ENCODE measurements at regions not wholly inside any gene's neighbourhood (a gene's known extent, or its start where the extent isn't known, plus 50 kb on each side); places are given as distances from the start of the nearest gene placed in this dataset.

GRCh38 chr22:49155039-49155769 lies 672.5 kb downstream of the BRD1 start:
- no peak for DNase-seq

GRCh38 chr22:49154433-49154832 lies 673.2 kb downstream of the BRD1 start:
- DNase-seq = no peak

- no peak for DNase-seq
These were observed 673.8 kb downstream of the BRD1 start for GRCh38 chr22:49153921-49154320.

- no peak for DNase-seq
These were observed 674.5 kb downstream of the BRD1 start for GRCh38 chr22:49152939-49153770.

- no peak for DNase-seq
These were observed 675.3 kb downstream of the BRD1 start for GRCh38 chr22:49152127-49152938.

- DNase-seq = no peak
These were observed 676.2 kb downstream of the BRD1 start for GRCh38 chr22:49151256-49152126.

- DNase-seq = no peak
These were observed 676.9 kb downstream of the BRD1 start for GRCh38 chr22:49150801-49151221.

- DNase-seq = no peak
These were observed 677.7 kb downstream of the BRD1 start for GRCh38 chr22:49149721-49150608.

- DNase-seq = no peak
These were observed 678.7 kb downstream of the BRD1 start for GRCh38 chr22:49148895-49149418.

- DNase-seq = no peak
These were observed 680.0 kb downstream of the BRD1 start for GRCh38 chr22:49147617-49148175.

- no peak for DNase-seq
These were observed 680.5 kb downstream of the BRD1 start for GRCh38 chr22:49147171-49147570.

GRCh38 chr22:49146511-49146910 lies 681.2 kb downstream of the BRD1 start:
- DNase-seq = no peak

- DNase-seq = no peak
These were observed 683.9 kb downstream of the BRD1 start for GRCh38 chr22:49143812-49144211.

GRCh38 chr22:49142891-49143290 lies 684.8 kb downstream of the BRD1 start:
- no peak for DNase-seq

- DNase-seq = no peak
These were observed 685.4 kb downstream of the BRD1 start for GRCh38 chr22:49142296-49142695.

GRCh38 chr22:49141761-49142160 lies 685.9 kb downstream of the BRD1 start:
- DNase-seq = no peak

- no peak for DNase-seq
These were observed 686.6 kb downstream of the BRD1 start for GRCh38 chr22:49140911-49141665.

GRCh38 chr22:49139492-49140151 lies 688.1 kb downstream of the BRD1 start:
- DNase-seq = no peak

- DNase-seq = no peak
These were observed 689.4 kb downstream of the BRD1 start for GRCh38 chr22:49138250-49138790.
